Inflammatory macrophage treated with lipopolysaccharide for 4 hours (primary cell): ENCODE measurements at regions not wholly inside any gene's neighbourhood (a gene's known extent, or its start where the extent isn't known, plus 50 kb on each side); places are given as distances from the start of the nearest gene placed in this dataset.

ENCODE experiments used
- DNase-seq: peaks from one replicate; pipeline ENCODE4 v3.0.0-alpha.2; 2020

DNA sequence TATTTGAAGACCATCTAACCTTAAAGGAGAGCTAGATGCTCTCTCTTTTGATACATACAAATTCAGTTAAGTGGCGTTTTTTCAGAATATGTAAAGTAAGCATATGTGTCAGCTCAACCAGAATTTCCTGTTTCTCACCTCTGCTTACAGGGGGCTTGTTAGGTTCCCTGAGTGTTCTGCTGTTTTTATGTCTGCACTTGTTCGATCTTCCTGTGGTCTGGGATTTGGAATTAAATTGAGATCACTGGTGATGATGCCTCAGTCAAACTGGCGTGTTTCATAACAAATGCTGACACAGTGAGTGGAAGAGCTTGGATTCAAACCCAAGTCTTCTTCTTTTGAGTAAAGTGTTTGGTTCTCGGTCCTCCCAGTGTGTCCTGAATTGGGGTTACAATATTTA is 348.3 kb upstream of the AKR1E2 start:
- no peak for DNase-seq

DNA sequence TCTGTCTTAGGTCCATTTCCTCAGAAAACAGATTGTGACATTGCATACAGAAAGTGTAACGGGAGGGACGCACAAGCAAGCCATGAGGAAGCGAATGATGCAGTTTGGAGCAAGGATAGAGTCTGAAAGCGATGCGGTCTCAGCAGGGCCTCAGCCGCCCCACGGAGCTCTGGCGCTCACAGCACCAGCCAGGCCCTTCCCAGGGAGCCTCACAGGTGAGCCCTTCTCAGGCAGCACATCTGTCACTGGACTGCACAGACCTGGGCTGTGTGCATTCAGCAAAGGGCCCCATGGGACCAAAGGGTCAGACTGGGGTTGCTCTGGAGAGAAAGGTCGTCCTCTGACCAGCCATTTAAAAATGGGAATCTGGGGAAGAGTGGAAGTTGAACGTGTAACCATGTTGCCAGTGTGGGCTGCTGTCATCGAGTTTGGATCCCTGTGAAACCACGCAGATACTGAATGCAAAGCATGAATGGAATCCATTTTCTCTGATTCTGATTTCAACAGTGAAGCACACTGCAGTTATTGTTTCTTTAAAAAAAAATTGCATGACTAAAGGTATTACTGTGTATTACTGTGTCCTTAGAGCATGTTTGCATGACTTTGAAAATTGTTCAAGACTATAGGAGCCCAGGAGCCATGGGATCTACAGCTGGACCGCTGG is 350.0 kb upstream of the AKR1E2 start:
- no peak for DNase-seq

DNA sequence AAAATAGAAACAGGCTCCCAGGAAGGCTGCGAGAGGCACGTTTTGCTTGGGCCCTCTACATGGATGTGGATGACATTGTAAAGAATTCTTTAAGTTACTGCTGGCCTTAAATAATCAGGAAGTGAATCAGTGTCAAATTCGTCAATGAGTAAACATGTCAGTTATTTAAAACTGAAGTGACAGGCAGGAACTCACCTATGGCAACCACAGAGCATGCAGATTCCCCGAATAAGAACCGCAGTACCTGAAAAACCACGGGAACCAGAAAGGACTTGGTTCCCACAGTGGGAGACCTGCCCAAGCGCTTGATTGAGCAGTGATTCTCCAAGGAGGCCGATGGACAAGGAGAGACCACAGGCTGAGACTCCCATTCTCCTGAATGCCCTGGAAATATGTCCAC is 351.2 kb upstream of the AKR1E2 start:
- no peak for DNase-seq

DNA sequence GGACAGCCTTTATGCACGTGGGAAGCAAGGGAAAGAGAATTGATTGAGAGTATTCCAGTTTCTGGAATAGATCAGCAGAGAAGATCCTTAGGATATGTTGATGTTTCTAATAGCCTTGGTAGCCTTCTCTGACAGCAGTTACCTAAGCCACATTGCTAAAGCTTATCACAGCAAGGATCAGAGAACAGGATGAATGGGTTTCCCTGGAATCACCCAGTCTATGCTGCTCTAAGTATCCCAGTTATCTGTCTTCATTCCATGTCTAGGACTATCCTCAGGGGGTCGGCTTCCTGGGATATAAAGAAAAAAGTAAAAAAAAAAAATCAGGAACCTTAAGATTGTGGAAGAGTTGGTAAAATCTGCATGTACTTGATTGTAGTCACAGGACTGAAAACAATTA is 352.0 kb upstream of the AKR1E2 start:
- DNase-seq, result no peak

DNA sequence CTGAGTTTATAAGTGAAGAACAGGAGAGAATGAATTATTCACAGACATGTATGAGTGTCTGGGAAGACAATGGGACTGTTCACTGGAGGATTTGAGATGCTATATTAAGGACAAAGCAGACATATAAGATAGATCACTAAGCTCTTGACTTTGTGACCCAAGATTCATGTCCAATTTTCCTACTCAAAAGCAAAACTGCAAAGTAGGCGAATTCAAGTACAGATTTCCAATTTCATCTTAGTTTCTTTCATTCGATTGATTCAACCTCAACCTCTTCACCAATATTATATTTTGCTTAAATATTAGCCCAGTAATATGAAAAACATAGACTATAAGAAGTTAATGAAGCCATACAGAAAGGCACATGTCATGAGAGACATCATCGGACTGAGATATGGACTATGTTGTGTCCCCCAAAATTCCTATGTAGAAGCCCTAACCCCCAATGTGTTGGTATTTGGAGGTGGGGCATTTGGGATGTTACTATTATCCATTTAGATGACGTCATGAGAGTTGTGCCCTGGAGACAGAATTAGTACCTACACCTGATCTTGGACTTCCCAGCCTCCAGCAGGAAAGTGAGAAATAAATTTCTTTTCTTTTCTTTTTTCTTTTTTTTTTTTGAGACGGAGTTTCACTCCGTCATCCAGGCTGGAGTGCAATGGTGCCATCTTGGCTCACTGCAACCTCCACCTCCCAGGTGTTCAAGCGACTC is 353.7 kb upstream of the AKR1E2 start:
- DNase-seq, result no peak

DNA sequence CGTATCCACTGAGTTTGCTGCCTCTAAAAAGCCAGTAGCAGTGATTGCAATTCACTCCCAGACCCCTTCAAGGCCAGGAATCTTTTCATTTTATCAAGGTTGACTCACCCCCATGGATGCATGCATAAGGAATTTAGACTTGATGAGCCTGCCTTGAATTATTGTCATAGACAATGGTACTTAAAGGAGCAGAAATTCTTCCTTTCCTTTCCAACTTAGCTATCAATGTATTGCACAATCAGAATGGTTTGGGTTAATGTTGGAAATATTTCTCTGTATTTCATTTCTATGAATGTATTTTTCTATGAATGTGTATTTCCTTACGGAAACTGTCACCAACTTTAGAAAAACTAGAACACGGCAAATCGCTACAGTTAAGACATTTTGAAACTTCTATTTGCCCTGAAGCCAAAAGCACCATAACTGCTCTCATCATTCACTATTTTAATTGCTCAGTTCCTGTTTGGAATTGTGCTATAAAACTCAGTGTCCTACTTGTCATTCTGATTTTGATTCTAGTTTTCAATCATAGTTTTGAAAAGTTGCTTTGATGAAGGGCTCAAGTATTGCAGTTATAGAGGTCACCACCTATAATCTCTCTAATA is 355.7 kb upstream of the AKR1E2 start:
- DNase-seq, result no peak

DNA sequence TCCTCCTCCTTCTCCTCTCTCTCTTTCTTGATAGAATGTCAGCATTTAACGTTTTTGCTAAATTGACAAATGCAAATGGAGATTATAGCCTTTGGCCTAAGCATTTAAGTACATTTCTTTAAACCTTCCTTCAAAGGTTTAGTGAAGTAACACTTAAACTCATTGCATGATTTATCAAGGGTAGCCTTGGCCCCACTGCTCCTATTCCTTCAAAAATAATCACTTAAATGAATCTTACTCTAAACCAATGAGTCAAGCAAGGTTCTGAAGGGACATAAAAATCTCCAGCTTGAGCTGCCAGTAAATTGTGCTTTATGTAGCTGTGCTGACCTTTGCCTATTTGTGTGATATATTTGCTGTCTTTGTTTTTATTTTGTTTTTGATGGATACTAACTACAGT is 358.5 kb upstream of the AKR1E2 start:
- no peak for DNase-seq

DNA sequence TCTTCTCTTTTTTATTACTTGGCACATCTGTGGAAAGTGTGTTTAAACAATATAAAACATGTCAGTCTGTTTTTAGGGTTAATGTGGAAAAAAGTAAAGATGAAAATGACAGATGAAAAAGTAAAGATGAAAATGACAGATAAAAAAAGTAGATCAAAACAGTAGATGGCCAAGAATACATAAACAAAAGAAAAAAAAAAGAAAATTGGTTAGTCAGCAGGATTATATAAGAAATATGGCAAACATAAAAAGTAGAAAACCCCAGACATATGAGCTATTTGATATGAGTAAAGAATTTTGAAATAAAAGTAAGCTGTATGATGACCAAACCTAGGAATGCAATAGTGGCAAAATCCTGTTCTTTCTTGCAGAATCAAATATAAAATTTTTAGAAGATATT is 365.7 kb upstream of the AKR1E2 start:
- no peak for DNase-seq

DNA sequence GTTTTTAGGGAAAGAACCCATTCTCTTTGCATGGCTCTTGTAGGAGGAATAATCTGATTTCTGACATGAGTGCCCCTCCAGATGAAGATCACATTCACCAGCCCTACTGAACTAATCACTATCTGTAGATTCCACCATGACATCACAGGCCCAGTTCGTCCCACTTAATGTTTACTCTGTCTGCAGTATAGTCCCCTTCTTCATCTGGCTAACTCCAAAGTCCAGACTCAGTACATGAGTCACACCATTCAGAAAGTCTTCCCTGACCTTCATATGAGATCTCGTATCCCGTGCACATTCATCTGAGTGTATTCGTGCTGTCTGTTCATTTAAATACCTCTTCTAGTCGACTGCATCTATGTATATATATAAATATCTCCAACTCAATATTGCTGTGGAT is 366.5 kb upstream of the AKR1E2 start:
- no peak for DNase-seq

DNA sequence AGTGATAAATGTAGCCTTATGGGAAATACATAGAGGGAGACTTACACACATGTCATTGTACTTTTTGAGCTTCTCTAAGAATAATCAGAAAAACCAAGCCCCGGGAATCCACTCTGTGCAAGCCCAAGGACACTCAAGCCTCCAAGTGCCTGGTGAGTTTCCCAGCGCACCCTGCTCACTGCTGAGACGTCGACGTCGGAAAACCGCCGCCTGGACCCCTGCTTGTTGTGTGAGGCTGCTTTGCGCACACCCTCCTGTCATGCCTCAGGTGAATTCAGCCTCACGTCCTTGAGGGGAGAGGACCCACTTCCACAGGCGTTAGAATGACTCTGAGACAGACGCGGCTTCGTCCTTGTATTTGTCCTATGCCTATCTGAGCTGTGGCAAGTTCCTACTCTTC is 368.4 kb upstream of the AKR1E2 start:
- DNase-seq, result no peak

DNA sequence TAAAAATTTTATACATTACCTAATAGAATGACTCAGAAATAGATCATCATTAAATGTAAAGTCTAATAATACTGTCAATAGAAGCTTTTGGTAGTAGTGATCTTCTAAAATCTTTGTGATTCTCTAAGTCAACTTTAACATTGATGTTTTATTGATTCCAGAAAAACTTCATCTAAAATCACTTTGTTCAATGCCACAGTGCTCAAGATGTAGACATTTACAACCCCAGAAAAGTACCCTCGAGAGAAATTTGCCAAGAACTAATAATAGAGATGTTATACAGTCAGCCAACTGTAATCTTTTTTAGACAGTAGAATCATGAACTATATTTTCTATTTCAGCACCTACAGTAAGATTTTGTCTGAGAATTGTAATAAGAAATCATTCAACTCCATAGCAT is 369.2 kb upstream of the AKR1E2 start:
- no peak for DNase-seq

DNA sequence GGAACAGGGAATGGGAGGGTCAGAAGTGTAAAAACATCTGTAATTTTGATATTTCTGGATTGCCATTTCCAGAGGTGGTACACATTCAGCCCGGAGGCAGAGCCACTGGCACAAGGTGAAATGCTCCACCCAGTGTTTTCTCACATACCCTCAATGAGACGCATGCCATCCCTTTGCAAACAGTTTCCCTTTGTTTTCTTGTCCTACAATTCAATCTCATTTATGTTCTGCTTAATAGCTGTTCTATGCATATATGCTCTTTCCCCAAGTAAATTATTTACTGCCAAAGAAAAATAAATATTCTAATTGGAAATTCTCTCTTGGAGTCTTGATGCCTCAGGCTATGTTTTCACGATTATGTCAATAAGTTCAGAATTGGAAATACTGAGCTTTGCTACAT is 369.7 kb upstream of the AKR1E2 start:
- DNase-seq, result no peak

DNA sequence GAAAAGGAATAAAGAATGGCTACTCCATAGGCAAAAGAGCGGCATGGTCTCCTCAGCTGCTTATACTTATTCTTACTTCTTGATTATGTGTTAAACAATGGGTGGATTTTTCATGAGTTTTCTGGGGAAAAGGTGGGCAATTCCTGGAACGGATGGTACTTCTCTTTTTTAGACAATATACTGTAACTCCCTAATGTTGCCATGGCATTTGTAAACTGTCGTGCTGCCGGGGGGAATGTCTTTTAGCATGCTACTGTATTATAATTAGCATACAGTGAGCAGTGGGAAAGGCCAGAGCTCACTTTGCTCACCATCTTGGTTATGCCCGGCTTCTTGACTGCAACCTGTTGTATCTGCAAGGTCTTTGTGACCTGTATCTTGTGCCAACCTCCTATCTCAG is 372.1 kb upstream of the AKR1E2 start:
- DNase-seq, result peak; percentile 24

DNA sequence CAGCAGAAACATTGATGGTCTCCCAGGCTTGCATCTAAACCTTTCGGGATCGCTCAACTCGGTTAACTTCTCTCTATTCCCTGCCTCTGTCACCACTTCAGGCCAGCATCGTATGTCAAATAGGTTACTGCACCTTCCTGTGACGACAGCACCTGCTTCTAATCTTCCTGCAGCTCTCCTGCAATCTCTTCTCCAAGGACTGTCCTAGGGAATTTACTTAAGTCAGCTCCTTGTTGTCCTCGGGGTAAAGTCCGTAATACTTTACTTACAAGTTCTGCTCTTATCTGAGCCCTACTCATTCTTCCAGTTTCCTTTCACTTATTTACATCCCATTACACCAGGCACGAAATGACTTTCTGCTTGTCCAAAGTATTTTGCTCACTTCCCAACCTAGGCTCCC is 372.7 kb upstream of the AKR1E2 start:
- no peak for DNase-seq

DNA sequence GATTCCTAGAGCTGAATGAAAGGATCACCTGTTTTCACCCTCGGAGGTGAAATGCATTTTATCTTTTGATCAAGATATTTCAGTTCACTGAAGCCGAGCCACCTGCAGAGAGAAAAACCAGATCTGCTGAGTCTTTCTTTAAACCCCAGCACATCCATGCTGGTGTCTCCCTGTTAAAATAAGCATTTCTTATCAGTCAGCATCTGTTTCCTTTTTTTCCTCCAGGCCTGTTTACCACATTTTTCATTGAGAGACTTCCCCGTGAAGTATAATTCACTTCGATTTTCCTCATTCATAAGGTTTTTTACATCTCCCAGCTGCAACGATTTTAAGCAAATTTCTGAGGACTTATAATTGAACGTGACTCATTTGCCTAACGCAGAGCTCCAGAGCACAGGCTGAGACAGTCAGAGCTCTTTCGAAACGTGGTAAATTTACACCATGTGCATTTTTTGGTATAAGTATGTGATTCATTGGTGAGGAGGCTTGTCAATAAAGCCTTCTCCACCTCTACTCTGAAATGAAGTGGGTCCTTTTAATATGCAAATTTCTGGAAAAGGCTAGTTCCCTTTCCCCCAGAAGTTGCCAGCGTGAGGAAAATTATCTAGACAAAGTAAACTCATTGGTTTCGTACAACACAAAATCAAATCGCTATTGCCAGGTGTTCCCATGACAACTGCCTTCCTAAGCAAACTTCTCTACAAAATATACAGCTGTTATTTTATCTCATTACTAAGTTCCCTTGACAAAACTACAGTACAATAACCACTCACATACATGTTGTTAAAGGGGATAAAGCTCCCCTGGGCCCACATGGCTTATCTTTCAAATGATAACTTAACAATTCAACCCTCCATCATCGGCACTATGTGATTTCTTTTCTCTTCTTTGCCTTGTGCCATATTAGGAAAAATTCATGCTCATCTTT is 374.8 kb upstream of the AKR1E2 start:
- peak; percentile 89 for DNase-seq

DNA sequence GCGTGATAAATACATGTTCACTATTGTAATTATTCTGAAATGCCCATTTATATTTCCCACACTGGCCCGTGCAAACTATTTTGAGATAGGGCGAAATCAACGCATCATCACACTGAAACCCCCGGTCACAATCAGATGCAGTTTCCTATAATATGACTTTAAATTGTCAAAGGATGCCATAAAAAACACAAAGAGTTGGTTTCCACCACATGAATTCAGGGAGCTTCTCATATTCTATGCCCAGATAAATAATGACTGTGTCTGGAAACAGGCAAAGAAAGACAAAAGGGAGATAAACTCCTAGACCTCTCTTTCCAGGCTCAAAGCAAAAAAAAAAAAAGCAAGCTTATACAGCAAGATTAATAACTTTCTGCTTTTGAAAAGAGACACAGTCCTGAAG is 375.8 kb upstream of the AKR1E2 start:
- no peak for DNase-seq

DNA sequence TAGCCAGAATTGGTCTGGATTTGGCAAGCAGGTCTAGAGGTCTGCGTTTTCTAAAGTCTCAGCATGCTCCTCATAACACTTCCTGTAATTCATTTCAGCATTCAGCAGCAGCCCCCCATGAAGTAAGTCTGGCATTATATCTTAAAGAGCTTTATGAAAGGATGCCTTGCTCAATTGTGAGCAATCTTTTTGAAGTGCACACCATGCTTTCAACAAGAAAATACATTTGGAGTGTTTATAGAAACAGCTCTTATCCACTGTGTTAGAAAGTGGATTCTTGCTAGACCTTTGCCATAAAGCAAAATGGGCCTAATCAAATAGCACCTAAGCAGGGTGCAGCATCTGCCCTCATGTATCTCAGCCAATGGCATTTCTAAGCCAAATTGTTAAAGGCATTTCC is 378.0 kb upstream of the AKR1E2 start:
- DNase-seq, result no peak

DNA sequence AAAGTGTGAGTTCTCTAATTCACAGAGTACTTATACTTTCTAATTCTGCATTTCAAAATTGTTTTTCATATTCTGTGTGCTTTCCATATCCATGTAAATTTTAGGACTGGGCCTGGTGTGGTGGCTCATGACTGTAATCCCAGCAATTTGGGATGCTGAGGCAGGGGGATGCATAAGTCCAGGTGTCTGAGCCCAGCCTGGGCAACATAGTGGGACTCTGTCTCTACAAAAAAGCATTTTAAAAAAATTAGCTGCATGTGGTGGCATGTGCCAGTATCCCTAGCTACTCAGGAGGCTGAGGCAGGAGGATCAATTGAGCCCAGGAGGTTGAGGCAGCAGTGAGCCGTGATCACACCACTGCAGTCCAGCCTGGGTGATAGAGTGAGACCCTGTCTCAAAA is 382.6 kb upstream of the AKR1E2 start:
- DNase-seq, result no peak

DNA sequence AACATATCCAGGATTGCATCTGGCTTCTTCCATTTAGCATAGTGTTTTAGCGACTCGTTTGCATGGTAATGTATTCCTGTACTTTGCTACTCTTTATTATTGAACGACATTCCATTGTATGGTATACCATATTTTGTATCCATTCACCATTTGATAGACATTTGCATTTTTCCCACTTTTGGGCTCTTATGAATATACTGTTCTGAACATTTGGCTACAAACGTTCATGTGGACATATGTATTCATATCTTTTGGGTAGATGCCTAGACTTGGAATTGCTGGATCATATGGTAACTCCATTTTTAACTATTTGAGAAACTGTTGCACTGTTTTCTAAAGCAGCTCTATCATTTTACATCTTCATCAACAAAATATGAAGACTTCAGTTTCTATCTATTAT is 383.7 kb upstream of the AKR1E2 start:
- no peak for DNase-seq

DNA sequence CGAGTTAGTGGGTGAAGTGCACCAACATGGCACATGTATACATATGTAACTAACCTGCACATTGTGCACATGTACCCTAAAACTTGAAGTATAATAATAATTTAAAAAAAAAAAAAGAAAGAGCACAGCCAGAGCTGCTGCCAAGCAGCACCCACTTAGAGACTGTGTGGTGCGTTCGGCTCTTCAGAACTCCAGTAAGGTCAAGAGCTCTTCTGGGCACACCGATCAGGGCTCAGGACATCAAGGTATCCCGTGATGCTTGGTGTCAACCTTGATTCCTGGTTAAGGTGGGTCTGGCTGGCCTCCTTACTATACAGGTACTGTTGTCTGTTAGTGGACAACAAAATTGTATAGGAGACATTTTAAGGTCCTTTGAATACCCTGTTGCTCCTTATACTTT is 385.7 kb upstream of the AKR1E2 start:
- DNase-seq, result no peak

DNA sequence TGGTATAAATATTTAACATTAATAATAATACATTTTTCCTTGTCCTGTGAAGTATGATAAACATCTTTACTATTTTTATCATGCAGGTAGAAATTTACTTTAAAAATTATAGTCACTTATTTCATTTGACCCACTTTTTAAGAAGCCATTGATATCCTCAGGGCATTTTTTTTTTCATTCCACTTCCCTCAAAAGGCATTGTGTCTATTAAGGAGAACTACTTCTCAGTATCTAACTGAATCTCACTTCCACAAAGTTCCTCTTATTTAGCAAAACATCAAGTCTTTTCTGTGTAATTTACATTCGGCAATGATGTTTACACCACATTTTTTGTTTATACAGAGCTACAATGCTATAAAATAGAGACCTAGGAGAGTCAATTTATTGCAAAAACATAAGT is 388.2 kb upstream of the AKR1E2 start:
- peak; percentile 27 for DNase-seq

DNA sequence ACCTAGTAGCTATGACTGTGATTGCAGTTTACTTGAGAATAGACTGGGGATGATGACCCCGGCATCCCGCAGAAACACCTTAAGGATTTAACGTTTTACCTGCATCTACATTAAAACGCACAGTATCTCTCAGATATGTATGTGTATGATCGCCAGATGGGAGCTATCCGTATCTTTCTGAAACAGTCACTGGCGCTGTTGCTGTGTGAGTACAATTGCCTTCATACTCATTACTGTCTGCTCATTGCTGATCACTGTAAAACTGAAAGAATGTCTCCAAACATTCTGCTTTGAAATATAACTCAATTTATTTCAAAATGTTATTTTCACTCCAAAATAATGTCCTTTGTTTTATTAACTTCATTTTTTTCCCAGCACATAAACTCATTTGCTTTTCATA is 388.9 kb upstream of the AKR1E2 start:
- DNase-seq, result no peak

DNA sequence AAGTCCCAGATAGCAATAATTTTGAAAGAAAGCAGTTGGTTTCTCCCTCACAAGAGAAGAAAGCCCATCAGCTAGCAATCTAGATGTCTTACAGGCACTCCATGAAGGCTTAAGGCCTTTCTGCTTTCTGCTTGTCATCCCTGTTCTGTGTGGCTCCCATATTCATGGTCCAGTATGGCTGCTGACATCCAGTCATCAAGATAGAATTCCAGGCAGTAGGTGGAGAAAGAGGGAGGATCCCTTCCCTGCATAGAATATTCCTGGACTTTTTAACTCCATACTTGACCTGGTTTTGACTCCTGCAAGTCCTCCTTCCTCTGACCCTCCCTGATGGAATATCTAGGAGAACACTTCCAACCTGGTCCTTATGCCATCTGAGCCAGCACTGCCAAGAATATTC is 389.9 kb upstream of the AKR1E2 start:
- no peak for DNase-seq
